RWPE2 (cell line): ENCODE measurements at regions not wholly inside any gene's neighbourhood (a gene's known extent, or its start where the extent isn't known, plus 50 kb on each side); places are given as distances from the start of the nearest gene placed in this dataset.

Experiments used
- ATAC-seq: fragments of 200-7000 bp; cut with Tn5 transposase; 3 replicates; pipeline ENCODE4 v1.9.1; 2021; ENCODE audit warnings: low read depth
- DNase-seq: peaks from one replicate; pipeline ENCODE4 v3.0.0-alpha.2; 2020; ENCODE audit warnings: low spot score
- H3K27ac ChIP-seq: fragments of 450-650 bp; 2 replicates; pipeline ENCODE4 v1.5.1; 2017; ENCODE audit warnings: mild to moderate bottlenecking; ENCODE audit not compliant: poor library complexity, severe bottlenecking
- H3K27me3 ChIP-seq: fragments of 250-450 bp; sonication (Bioruptor Pico); 2 replicates; pipeline ENCODE4 v1.5.1; 2021; ENCODE audit warnings: mild to moderate bottlenecking, moderate library complexity; ENCODE audit not compliant: insufficient read depth, poor library complexity, severe bottlenecking
- H3K36me3 ChIP-seq: fragments of 250-450 bp; sonication (Bioruptor Pico); 2 replicates; pipeline ENCODE4 v1.5.1; 2020; ENCODE audit warnings: low read depth, mild to moderate bottlenecking, moderate library complexity
- H3K4me1 ChIP-seq: fragments of 250-450 bp; sonication (Bioruptor Pico); 2 replicates; pipeline ENCODE4 v1.5.1; 2021; ENCODE audit warnings: mild to moderate bottlenecking, moderate library complexity; ENCODE audit not compliant: insufficient read depth, poor library complexity, severe bottlenecking
- H3K4me3 ChIP-seq: fragments of 250-450 bp; sonication (Bioruptor Pico); 2 replicates; pipeline ENCODE4 v1.5.1; 2021; ENCODE audit warnings: mild to moderate bottlenecking, moderate library complexity; ENCODE audit not compliant: severe bottlenecking
- H3K9me3 ChIP-seq: fragments of 250-450 bp; sonication (Bioruptor Pico); 2 replicates; pipeline ENCODE4 v1.5.1; 2021; ENCODE audit warnings: mild to moderate bottlenecking, moderate library complexity; ENCODE audit not compliant: severe bottlenecking
- TF ChIP-seq, protein P1 (sequence below): fragments of 450-650 bp; IDR thresholded peaks from one replicate; pipeline ENCODE4 v1.5.1; 2017; ENCODE audit warnings: mild to moderate bottlenecking, moderate library complexity; ENCODE audit not compliant: poor library complexity, severe bottlenecking

GRCh38 chr6:44527583-44528369 is 140.3 kb downstream of the CDC5L start:
- no peak for ATAC-seq
- Histone ChIP-seq H3K27me3 (no peaks in the 10 kb centered on the region), H3K4me3 (no peak overlapping the region), H3K27ac (no peak overlapping the region), H3K36me3 (no peaks in the 10 kb centered on the region), H3K9me3 (no peaks in the 10 kb centered on the region), H3K4me1 (no peaks in the 10 kb centered on the region)
- TF ChIP-seq, protein P1, sequence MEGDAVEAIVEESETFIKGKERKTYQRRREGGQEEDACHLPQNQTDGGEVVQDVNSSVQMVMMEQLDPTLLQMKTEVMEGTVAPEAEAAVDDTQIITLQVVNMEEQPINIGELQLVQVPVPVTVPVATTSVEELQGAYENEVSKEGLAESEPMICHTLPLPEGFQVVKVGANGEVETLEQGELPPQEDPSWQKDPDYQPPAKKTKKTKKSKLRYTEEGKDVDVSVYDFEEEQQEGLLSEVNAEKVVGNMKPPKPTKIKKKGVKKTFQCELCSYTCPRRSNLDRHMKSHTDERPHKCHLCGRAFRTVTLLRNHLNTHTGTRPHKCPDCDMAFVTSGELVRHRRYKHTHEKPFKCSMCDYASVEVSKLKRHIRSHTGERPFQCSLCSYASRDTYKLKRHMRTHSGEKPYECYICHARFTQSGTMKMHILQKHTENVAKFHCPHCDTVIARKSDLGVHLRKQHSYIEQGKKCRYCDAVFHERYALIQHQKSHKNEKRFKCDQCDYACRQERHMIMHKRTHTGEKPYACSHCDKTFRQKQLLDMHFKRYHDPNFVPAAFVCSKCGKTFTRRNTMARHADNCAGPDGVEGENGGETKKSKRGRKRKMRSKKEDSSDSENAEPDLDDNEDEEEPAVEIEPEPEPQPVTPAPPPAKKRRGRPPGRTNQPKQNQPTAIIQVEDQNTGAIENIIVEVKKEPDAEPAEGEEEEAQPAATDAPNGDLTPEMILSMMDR: no peak
- DNase-seq: no peak

- no peak overlapping the region for H3K4me3 ChIP-seq
- no peak for ATAC-seq
- no peaks in the 10 kb centered on the region for H3K9me3 ChIP-seq
- no peaks in the 10 kb centered on the region for H3K36me3 ChIP-seq
- no peaks in the 10 kb centered on the region for H3K27me3 ChIP-seq
- no peak overlapping the region for H3K27ac ChIP-seq
- DNase-seq: no peak
- TF ChIP-seq, protein P1: no peak
- H3K4me1 ChIP-seq: no peaks in the 10 kb centered on the region
These were observed 140.8 kb downstream of the CDC5L start for GRCh38 chr6:44528370-44528644.

DNA sequence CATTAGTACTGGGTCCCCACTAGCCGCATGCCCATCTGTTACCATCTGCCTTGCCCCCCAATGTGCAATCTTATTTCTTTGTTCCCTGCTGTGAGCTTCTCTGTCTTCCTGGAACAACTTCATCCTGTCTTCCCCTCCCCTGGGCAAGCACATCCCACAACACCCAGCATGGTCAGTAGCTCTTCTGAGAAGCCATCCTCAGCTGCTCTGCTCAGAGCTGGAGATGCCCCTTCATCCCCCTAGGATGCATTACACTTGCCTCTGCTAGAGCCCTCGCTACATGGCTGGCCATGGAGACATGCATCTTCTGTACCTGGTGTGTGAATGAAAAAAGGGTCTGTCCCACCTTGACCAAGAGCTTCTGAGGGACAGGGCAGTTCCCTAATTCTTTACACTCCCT is 141.2 kb downstream of the CDC5L start:
- DNase-seq (no peak), ATAC-seq (no peak)
- H3K36me3 ChIP-seq: no peaks in the 10 kb centered on the region
- no peak overlapping the region for H3K27ac ChIP-seq
- no peaks in the 10 kb centered on the region for H3K27me3 ChIP-seq
- no peak overlapping the region for H3K4me3 ChIP-seq
- TF ChIP-seq, protein P1: no peak
- no peaks in the 10 kb centered on the region for H3K9me3 ChIP-seq
- no peaks in the 10 kb centered on the region for H3K4me1 ChIP-seq

GRCh38 chr6:44529146-44529905 is 141.8 kb downstream of the CDC5L start:
- Histone ChIP-seq H3K9me3 (no peaks in the 10 kb centered on the region), H3K4me1 (no peaks in the 10 kb centered on the region), H3K36me3 (no peaks in the 10 kb centered on the region), H3K27ac (no peak overlapping the region), H3K4me3 (no peak overlapping the region), H3K27me3 (no peaks in the 10 kb centered on the region)
- TF ChIP-seq, protein P1: no peak
- no peak for DNase-seq
- ATAC-seq: no peak
